H9 (cell line): ENCODE measurements at regions not wholly inside any gene's neighbourhood (a gene's known extent, or its start where the extent isn't known, plus 50 kb on each side); places are given as distances from the start of the nearest gene placed in this dataset.

Experiments used
- DNase-seq: peaks from one replicate; pipeline ENCODE4 v3.0.0-alpha.2; 2017
- H2AFZ ChIP-seq: one replicate; pipeline ENCODE4 v1.6.1; 2013; ENCODE audit warnings: mild to moderate bottlenecking, low read length, control low read depth, moderate library complexity
- H2AK5ac ChIP-seq: 2 replicates; pipeline ENCODE4 v1.6.1; 2013; ENCODE audit warnings: low read length, control low read depth, mixed read lengths; ENCODE audit not compliant: insufficient read length
- H2BK120ac ChIP-seq: one replicate; pipeline ENCODE4 v1.6.1; 2013; ENCODE audit warnings: low read depth, mild to moderate bottlenecking, low read length, control low read depth, inconsistent platforms; ENCODE audit not compliant: poor library complexity, severe bottlenecking
- H2BK12ac ChIP-seq: 2 replicates; pipeline ENCODE4 v1.6.1; 2013; ENCODE audit warnings: low read length, control low read depth, mixed read lengths, low read depth; ENCODE audit not compliant: insufficient read length
- H2BK15ac ChIP-seq: 2 replicates; pipeline ENCODE4 v1.6.1; 2013; ENCODE audit warnings: low read depth, low read length, control low read depth
- H2BK20ac ChIP-seq: one replicate; pipeline ENCODE4 v1.6.1; 2013; ENCODE audit warnings: low read depth, mild to moderate bottlenecking, low read length, control low read depth, inconsistent platforms; ENCODE audit not compliant: poor library complexity, severe bottlenecking
- H2BK5ac ChIP-seq: 2 replicates; pipeline ENCODE4 v1.6.1; 2013; ENCODE audit warnings: low read length, control low read depth, mixed read lengths; ENCODE audit not compliant: insufficient read length
- H3K14ac ChIP-seq: 2 replicates; pipeline ENCODE4 v1.6.1; 2013; ENCODE audit warnings: low read length, control low read depth; ENCODE audit not compliant: insufficient read depth
- H3K18ac ChIP-seq: 2 replicates; pipeline ENCODE4 v1.6.1; 2013; ENCODE audit warnings: low read depth, mild to moderate bottlenecking, mixed read lengths, low read length, control low read depth; ENCODE audit not compliant: insufficient read length
- H3K23ac ChIP-seq: 2 replicates; pipeline ENCODE4 v1.6.1; 2013; ENCODE audit warnings: low read length, control low read depth, mixed read lengths, low read depth; ENCODE audit not compliant: insufficient read length
- H3K23me2 ChIP-seq: 2 replicates; pipeline ENCODE4 v1.6.1; 2013; ENCODE audit warnings: low read depth, mild to moderate bottlenecking, mixed read lengths, low read length, control low read depth; ENCODE audit not compliant: insufficient read length, poor library complexity, severe bottlenecking
- H3K27ac ChIP-seq: 2 replicates; pipeline ENCODE4 v1.5.1; 2013; ENCODE audit warnings: low read length, control low read depth, mixed read lengths, low read depth; ENCODE audit not compliant: insufficient read length
- H3K27me3 ChIP-seq: 2 replicates; pipeline ENCODE4 v1.6.1; 2013; ENCODE audit warnings: low read length, control low read depth, inconsistent platforms; ENCODE audit not compliant: insufficient read depth
- H3K4ac ChIP-seq: 2 replicates; pipeline ENCODE4 v1.6.1; 2013; ENCODE audit warnings: low read depth, mild to moderate bottlenecking, control low read depth, inconsistent platforms, low read length, moderate library complexity
- H3K4me1 ChIP-seq: 2 replicates; pipeline ENCODE4 v1.6.1; 2013; ENCODE audit warnings: low read length, control low read depth, inconsistent platforms; ENCODE audit not compliant: insufficient read depth
- H3K4me2 ChIP-seq: 2 replicates; pipeline ENCODE4 v1.6.1; 2013; ENCODE audit warnings: low read length, control low read depth, mixed read lengths; ENCODE audit not compliant: insufficient read length, insufficient read depth
- H3K56ac ChIP-seq: 2 replicates; pipeline ENCODE4 v1.6.1; 2013; ENCODE audit warnings: low read depth, mild to moderate bottlenecking, mixed read lengths, low read length, control low read depth; ENCODE audit not compliant: insufficient read length
- H3K79me1 ChIP-seq: 2 replicates; pipeline ENCODE4 v1.6.1; 2013; ENCODE audit warnings: low read depth, mild to moderate bottlenecking, moderate library complexity, low read length, control low read depth, inconsistent platforms; ENCODE audit not compliant: insufficient read depth, poor library complexity, severe bottlenecking
- H3K79me2 ChIP-seq: 2 replicates; pipeline ENCODE4 v1.6.1; 2013; ENCODE audit warnings: low read length, control low read depth, inconsistent platforms; ENCODE audit not compliant: insufficient read depth
- H3K9ac ChIP-seq: 2 replicates; pipeline ENCODE4 v1.6.1; 2013; ENCODE audit warnings: low read length, control low read depth, mixed read lengths; ENCODE audit not compliant: insufficient read length; ENCODE audit errors: extremely low read depth
- H3K9me3 ChIP-seq: one replicate; pipeline ENCODE4 v1.6.1; 2013; ENCODE audit warnings: low read depth, low read length, inconsistent platforms; ENCODE audit not compliant: control insufficient read depth
- H3T11ph ChIP-seq: one replicate; pipeline ENCODE4 v1.6.1; 2013; ENCODE audit warnings: mild to moderate bottlenecking, low read length, control low read depth, inconsistent platforms
- H4K20me1 ChIP-seq: one replicate; pipeline ENCODE4 v1.6.1; 2013; ENCODE audit not compliant: control insufficient read depth, insufficient read length, insufficient read depth
- H4K5ac ChIP-seq: 2 replicates; pipeline ENCODE4 v1.6.1; 2013; ENCODE audit warnings: low read depth, mild to moderate bottlenecking, mixed read lengths, low read length, control low read depth; ENCODE audit not compliant: insufficient read length
- H4K8ac ChIP-seq: replicated peaks from 2 replicates; pipeline ENCODE4 v1.6.1; 2013; ENCODE audit warnings: low read length, control low read depth, mixed read lengths, low read depth; ENCODE audit not compliant: insufficient read length
- H4K91ac ChIP-seq: 2 replicates; pipeline ENCODE4 v1.6.1; 2013; ENCODE audit warnings: low read depth, mild to moderate bottlenecking, moderate library complexity, mixed read lengths, low read length, control low read depth; ENCODE audit not compliant: insufficient read length
- H3K27ac Mint-ChIP-seq, 3 experiments: 2 replicates in 2 of 3; 3 replicates in 1 of 3; pipeline ENCODE4 v1.8.0; 2020 to 2021; ENCODE audit warnings: mixed read lengths in 3 of 3, mild to moderate bottlenecking in 1 of 3, moderate library complexity in 1 of 3
- H3K27me3 Mint-ChIP-seq: 2 replicates; pipeline ENCODE4 v1.8.0; 2021; ENCODE audit warnings: low read depth, mild to moderate bottlenecking, moderate library complexity, mixed read lengths
- H3K36me3 Mint-ChIP-seq, 3 experiments: 2 replicates in 2 of 3; 3 replicates in 1 of 3; pipeline ENCODE4 v1.8.0; 2020 to 2021; ENCODE audit warnings: low read depth in 3 of 3, mixed read lengths in 3 of 3; ENCODE audit not compliant: insufficient read depth in 1 of 3
- H3K4me1 Mint-ChIP-seq, 2 experiments: 2 replicates each; pipeline ENCODE4 v1.8.0; 2020; ENCODE audit warnings: mixed read lengths in 2 of 2
- H3K4me3 Mint-ChIP-seq, 2 experiments: 2 replicates in 1 of 2; 3 replicates in 1 of 2; pipeline ENCODE4 v1.8.0; 2020 to 2021; ENCODE audit warnings: mild to moderate bottlenecking in 2 of 2, mixed read lengths in 2 of 2, moderate library complexity in 1 of 2
- H3K9me3 Mint-ChIP-seq, 2 experiments: 2 replicates in 1 of 2; 3 replicates in 1 of 2; pipeline ENCODE4 v1.8.0; 2020; ENCODE audit warnings: mild to moderate bottlenecking in 2 of 2, mixed read lengths in 2 of 2, moderate library complexity in 1 of 2
- CTCF ChIP-seq: fragments of 200-600 bp; sonication (generic); conservative IDR thresholded peaks from 3 replicates; pipeline ENCODE4 v1.8.0; 2021; ENCODE audit warnings: antibody characterized with exemption, mild to moderate bottlenecking
- WGBS: extraction: QIAGEN DNeasy Blood & Tissue Kit; methylation state at CpG from one replicate; pipeline ENCODE4 v1.1.7; 2013; ENCODE audit warnings: missing lambda C conversion rate, low lambda C conversion rate, mixed read lengths; ENCODE audit not compliant: insufficient read length; ENCODE audit errors: extremely low coverage; 5-methylcytosine and 5-hydroxymethylcytosine counted together

GRCh38 chrX:1119275-1119674, 93.2 kb downstream of the CRLF2 start:
- H2BK20ac ChIP-seq, result no peak overlapping the region
- no peak overlapping the region for H2BK5ac ChIP-seq
- no peak overlapping the region for H3K4me2 ChIP-seq
- no peak overlapping the region for H3K56ac ChIP-seq
- Mint-ChIP-seq H3K4me3 (no peak overlapping the region; a peak in 1 of 5 replicates), H3K27ac (peak overlapping the region in 1 of 3 experiments; percentile 67; a peak in 1 of 7 replicates), H3K9me3 (peaks cover 0 to 9% of the 10 kb centered on the region in 2 experiments; a peak in 1 of 5 replicates), H3K4me1 (peaks cover 9 to 16% of the 10 kb centered on the region in 2 experiments), H3K36me3 (peaks cover 0 to 4% (median 0%) of the 10 kb centered on the region in 3 experiments; a peak in 1 of 7 replicates), H3K27me3 (no peaks in the 10 kb centered on the region)
- no peaks in the 10 kb centered on the region for H3K79me1 ChIP-seq
- no peak overlapping the region for H2BK15ac ChIP-seq
- no peak overlapping the region for H3K18ac ChIP-seq
- H4K20me1 ChIP-seq, result no peaks in the 10 kb centered on the region
- H4K5ac ChIP-seq, result no peak overlapping the region
- H3K23me2 ChIP-seq, result no peaks in the 10 kb centered on the region
- H3K4me1 ChIP-seq, result no peaks in the 10 kb centered on the region
- H2BK12ac ChIP-seq, result no peak overlapping the region
- DNase-seq, result no peak
- no peak overlapping the region for H3K23ac ChIP-seq
- no peaks in the 10 kb centered on the region for H3K27me3 ChIP-seq
- no peak overlapping the region for H3K4ac ChIP-seq
- H2AFZ ChIP-seq, result no peak overlapping the region
- no CpG with 5 or more reads among the region's 2 CpGs for WGBS
- H2BK120ac ChIP-seq, result no peak overlapping the region
- no peaks in the 10 kb centered on the region for H3K79me2 ChIP-seq
- TF ChIP-seq CTCF, result no peak
- no peak overlapping the region for H3T11ph ChIP-seq
- H3K14ac ChIP-seq, result no peak overlapping the region
- no peaks in the 10 kb centered on the region for H3K9me3 ChIP-seq
- H2AK5ac ChIP-seq, result no peak overlapping the region
- no peak overlapping the region for H4K91ac ChIP-seq
- H3K9ac ChIP-seq, result no peak overlapping the region
- no peak overlapping the region for H3K27ac ChIP-seq
- H4K8ac ChIP-seq, result no peak overlapping the region
